ENCODE measurements at regions not wholly inside any gene's neighbourhood (a gene's known extent, or its start where the extent isn't known, plus 50 kb on each side); places are given as distances from the start of the nearest gene placed in this dataset.

- CTCF ChIA-PET = no interaction called here
Measured at GRCh38 chr12:125604976-125605375, 539.7 kb downstream of the AACS start.

GRCh38 chr12:125606312-125606711, 541.1 kb downstream of the AACS start:
- ChIA-PET CTCF (no interaction called here), POLR2A (no interaction called here)
- DNase-seq (ENCODE audit: low read depth, low spot score) = no peak
- Histone ChIP-seq H3K4me3 (ENCODE audit: low read depth, low read length) (no peak overlapping the region), H3K27ac (ENCODE audit: low read depth, low read length) (no peak overlapping the region), H3K27me3 (ENCODE audit: control insufficient read depth, insufficient read depth, low read length) (no peaks in the 10 kb centered on the region), H3K9me3 (ENCODE audit: control insufficient read depth, insufficient read depth, low read length) (peaks cover 6% of the 10 kb centered on the region)
- TF ChIP-seq CTCF (IDR thresholded peaks at IDR 0.05; ENCODE audit: low read depth, low read length) = no peak

More at GRCh38 chr12:125604976-125605375, 539.7 kb downstream of the AACS start:
- POLR2A ChIA-PET = no interaction called here
- DNase-seq (ENCODE audit: low read depth, low spot score) = no peak
- Histone ChIP-seq H3K9me3 (ENCODE audit: control insufficient read depth, insufficient read depth, low read length) (peaks cover 6% of the 10 kb centered on the region), H3K27me3 (ENCODE audit: control insufficient read depth, insufficient read depth, low read length) (no peaks in the 10 kb centered on the region), H3K4me3 (ENCODE audit: low read depth, low read length) (no peak overlapping the region), H3K27ac (ENCODE audit: low read depth, low read length) (no peak overlapping the region)
- no peak for TF ChIP-seq CTCF (IDR thresholded peaks at IDR 0.05; ENCODE audit: low read depth, low read length)

- H3K4me3 ChIP-seq (ENCODE audit: low read depth, low read length) = no peak overlapping the region
- no peaks in the 10 kb centered on the region for H3K27me3 ChIP-seq (ENCODE audit: control insufficient read depth, insufficient read depth, low read length)
- TF ChIP-seq CTCF (IDR thresholded peaks at IDR 0.05; ENCODE audit: low read depth, low read length) = no peak
- no peak for DNase-seq (ENCODE audit: low read depth, low spot score)
- ChIA-PET CTCF (interaction anchor here (0.7 kb wide), 1 partner anchor 45 kb away, joined by 5 read pairs; no protein-coding TSS in a partner anchor), POLR2A (no interaction called here)
- H3K9me3 ChIP-seq (ENCODE audit: control insufficient read depth, insufficient read depth, low read length) = peaks cover 6% of the 10 kb centered on the region
- no peak overlapping the region for H3K27ac ChIP-seq (ENCODE audit: low read depth, low read length)
Measured at GRCh38 chr12:125610292-125610691, 545.1 kb downstream of the AACS start.

- Histone ChIP-seq H3K27me3 (ENCODE audit: control insufficient read depth, insufficient read depth, low read length) (no peaks in the 10 kb centered on the region), H3K27ac (ENCODE audit: low read depth, low read length) (no peak overlapping the region), H3K9me3 (ENCODE audit: control insufficient read depth, insufficient read depth, low read length) (peaks cover 6% of the 10 kb centered on the region), H3K4me3 (ENCODE audit: low read depth, low read length) (no peak overlapping the region)
- ChIA-PET POLR2A (no interaction called here), CTCF (no interaction called here)
- DNase-seq (ENCODE audit: low read depth, low spot score) = no peak
- TF ChIP-seq CTCF (IDR thresholded peaks at IDR 0.05; ENCODE audit: low read depth, low read length) = no peak
Measured at GRCh38 chr12:125610971-125611370, 545.7 kb downstream of the AACS start.

GRCh38 chr12:125614058-125614457, 548.8 kb downstream of the AACS start:
- ChIA-PET CTCF (no interaction called here), POLR2A (no interaction called here)
- H3K4me3 ChIP-seq (ENCODE audit: low read depth, low read length) = no peak overlapping the region
- no peak overlapping the region for H3K27ac ChIP-seq (ENCODE audit: low read depth, low read length)
- H3K27me3 ChIP-seq (ENCODE audit: control insufficient read depth, insufficient read depth, low read length) = no peaks in the 10 kb centered on the region
- H3K9me3 ChIP-seq (ENCODE audit: control insufficient read depth, insufficient read depth, low read length) = peaks cover 7% of the 10 kb centered on the region; the same call in 1 of the 2 replicates
- DNase-seq (ENCODE audit: low read depth, low spot score) = no peak
- TF ChIP-seq CTCF (IDR thresholded peaks at IDR 0.05; ENCODE audit: low read depth, low read length) = no peak
